IPS DF 6.9 (cell line): ENCODE measurements at regions not wholly inside any gene's neighbourhood (a gene's known extent, or its start where the extent isn't known, plus 50 kb on each side); places are given as distances from the start of the nearest gene placed in this dataset.
"Not testable (repeated sequence)": the region's sequence is repeated elsewhere in the genome, so short reads cannot be mapped to it uniquely, and the experiment has no call there.

Experiments
- DNase-seq: peaks from one replicate; pipeline ENCODE4 v3.0.0-alpha.2; 2013; ENCODE audit warnings: low read depth, low spot score
- H3K27ac ChIP-seq: one replicate; pipeline ENCODE4 v1.5.1; 2013; ENCODE audit warnings: low read length, control low read depth
- H3K27me3 ChIP-seq: 2 replicates; pipeline ENCODE4 v1.6.1; 2013; ENCODE audit warnings: mild to moderate bottlenecking, low read length; ENCODE audit not compliant: control insufficient read depth, insufficient read depth
- H3K36me3 ChIP-seq: 2 replicates; pipeline ENCODE4 v1.6.1; 2013; ENCODE audit warnings: low read length; ENCODE audit not compliant: control insufficient read depth, insufficient read depth
- H3K4me1 ChIP-seq: 2 replicates; pipeline ENCODE4 v1.6.1; 2013; ENCODE audit warnings: low read length; ENCODE audit not compliant: control insufficient read depth, insufficient read depth
- H3K4me3 ChIP-seq: 2 replicates; pipeline ENCODE4 v1.5.1; 2013; ENCODE audit warnings: mild to moderate bottlenecking, low read length
- H3K9me3 ChIP-seq: 2 replicates; pipeline ENCODE4 v1.6.1; 2013; ENCODE audit warnings: low read length, inconsistent platforms; ENCODE audit not compliant: control insufficient read depth, insufficient read depth
- WGBS: extraction: QIAGEN DNeasy Blood & Tissue Kit; methylation state at CpG from one replicate; pipeline ENCODE4 v1.1.7; 2013; ENCODE audit warnings: mixed read lengths, missing lambda C conversion rate; ENCODE audit not compliant: insufficient read length, insufficient coverage; 5-methylcytosine and 5-hydroxymethylcytosine counted together

DNA sequence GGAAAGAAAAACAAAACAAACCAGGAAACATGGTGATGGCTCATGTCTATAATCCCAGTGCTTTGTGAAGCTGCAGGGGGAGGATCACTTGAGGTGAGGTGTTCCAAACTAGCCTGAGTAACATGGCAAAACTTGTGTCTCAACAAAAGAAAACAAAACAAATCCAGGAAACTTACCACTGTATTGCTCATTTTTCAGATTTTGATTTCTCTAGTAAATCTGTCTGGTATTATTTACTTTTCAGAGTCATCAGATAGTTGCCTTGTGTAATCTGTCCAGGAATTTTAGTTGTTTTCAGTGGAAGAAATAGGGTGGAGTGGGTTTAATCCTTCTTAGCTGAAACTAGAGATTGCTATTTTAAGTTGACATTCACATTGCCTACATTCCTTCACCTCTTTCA is 91.8 kb upstream of the ALCAM start:
- Histone ChIP-seq H3K9me3 (no peaks in the 10 kb centered on the region), H3K36me3 (no peaks in the 10 kb centered on the region), H3K27ac (no peak overlapping the region), H3K4me1 (no peaks in the 10 kb centered on the region), H3K4me3 (no peak overlapping the region), H3K27me3 (no peaks in the 10 kb centered on the region)
- no peak for DNase-seq

DNA sequence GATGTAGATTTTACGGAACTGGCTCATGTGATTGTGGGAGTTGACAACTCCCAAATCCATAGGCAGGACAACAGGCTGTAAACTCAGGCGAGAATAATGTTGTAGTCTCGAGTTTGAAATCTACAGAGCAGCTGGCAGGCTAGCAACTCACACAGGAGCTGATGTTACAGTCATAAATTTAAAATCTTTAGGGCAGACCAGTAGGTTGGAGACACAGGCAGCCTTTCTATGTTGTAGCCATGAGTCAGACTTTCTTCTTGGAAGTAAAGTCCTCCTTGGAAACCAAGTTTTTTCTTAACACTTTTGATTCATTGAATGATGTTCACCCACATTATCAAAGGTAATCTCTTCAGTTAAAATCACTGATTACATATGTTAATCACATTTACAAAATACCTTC is 89.1 kb upstream of the ALCAM start:
- WGBS: no CpG with 5 or more reads among the region's 3 CpGs

DNA sequence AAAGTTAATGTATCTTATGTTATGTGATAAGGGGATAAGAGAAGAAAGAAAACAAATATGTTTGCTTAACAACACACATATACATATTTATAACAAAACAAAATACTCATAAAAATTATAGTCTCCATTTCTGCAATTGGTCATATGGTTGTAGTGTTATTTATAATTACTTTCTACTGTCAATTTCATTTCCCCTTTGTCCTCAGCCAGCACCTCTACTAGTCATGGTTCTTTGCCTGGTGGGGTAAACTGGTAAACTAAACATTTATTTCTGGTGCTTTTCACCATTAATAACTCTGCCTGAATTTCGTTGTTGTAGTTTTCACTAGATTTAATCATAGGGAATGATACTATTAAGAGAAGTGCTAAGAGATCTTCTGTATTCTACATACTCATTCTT is 88.0 kb upstream of the ALCAM start:
- no peaks in the 10 kb centered on the region for H3K4me1 ChIP-seq
- H3K9me3 ChIP-seq: no peaks in the 10 kb centered on the region
- WGBS: no CpG with 5 or more reads among the region's 1 CpG
- DNase-seq: no peak
- H3K27ac ChIP-seq: no peak overlapping the region
- no peak overlapping the region for H3K4me3 ChIP-seq
- no peaks in the 10 kb centered on the region for H3K27me3 ChIP-seq
- H3K36me3 ChIP-seq: no peaks in the 10 kb centered on the region

More for the DNA sequence above, 89.1 kb upstream of the ALCAM start:
- no peak for DNase-seq
- H3K4me1 ChIP-seq: no peaks in the 10 kb centered on the region
- H3K27ac ChIP-seq: no peak overlapping the region
- H3K36me3 ChIP-seq: no peaks in the 10 kb centered on the region
- no peaks in the 10 kb centered on the region for H3K9me3 ChIP-seq
- no peak overlapping the region for H3K4me3 ChIP-seq
- no peaks in the 10 kb centered on the region for H3K27me3 ChIP-seq

DNA sequence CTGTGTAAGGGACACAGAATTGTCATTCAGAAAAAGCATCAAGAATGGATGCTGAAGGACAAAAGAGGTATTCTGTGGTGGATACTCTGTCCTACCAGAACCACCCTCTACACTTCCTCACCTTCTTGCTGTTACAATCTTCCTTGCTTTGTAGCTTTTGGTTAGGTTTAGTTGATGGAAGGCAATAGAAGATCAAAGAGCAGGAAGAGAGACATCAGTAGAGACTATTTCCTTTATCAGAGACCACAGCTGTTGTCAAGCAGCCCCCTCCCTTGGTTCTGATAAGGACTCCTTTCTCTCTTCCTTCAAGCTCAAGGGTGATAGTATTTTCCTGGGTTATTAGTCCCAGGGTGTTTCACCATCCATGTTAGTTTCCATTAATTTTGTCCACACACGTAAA is 84.7 kb upstream of the ALCAM start:
- H3K27ac ChIP-seq: no peak overlapping the region
- no peak for DNase-seq
- WGBS: no CpG with 5 or more reads among the region's 1 CpG
- H3K36me3 ChIP-seq: no peaks in the 10 kb centered on the region
- H3K27me3 ChIP-seq: no peaks in the 10 kb centered on the region
- H3K4me1 ChIP-seq: no peaks in the 10 kb centered on the region
- no peaks in the 10 kb centered on the region for H3K9me3 ChIP-seq
- H3K4me3 ChIP-seq: no peak overlapping the region

DNA sequence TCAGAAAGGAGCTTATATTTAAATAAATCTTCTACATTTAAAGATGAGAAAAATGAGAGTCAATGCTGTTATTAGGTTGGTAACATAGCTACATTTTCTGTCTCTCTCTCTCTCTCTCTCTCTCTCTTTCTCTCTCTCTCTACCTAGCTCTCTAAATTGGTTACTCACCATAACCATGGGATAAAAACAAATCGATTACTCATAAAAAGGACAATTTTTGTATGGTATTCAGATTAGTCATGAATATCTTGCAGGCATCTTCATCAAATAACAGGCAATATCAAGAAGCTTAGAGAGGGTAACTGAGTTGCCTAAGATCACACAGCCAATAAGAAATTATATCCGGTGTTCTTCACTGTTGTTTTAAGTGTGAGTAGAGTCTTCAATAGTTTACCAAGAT is 81.8 kb upstream of the ALCAM start:
- no CpG with 5 or more reads among the region's 2 CpGs for WGBS
- Histone ChIP-seq H3K9me3 (no peaks in the 10 kb centered on the region), H3K36me3 (no peaks in the 10 kb centered on the region), H3K4me1 (no peaks in the 10 kb centered on the region), H3K4me3 (no peak overlapping the region), H3K27me3 (no peaks in the 10 kb centered on the region), H3K27ac (no peak overlapping the region)
- DNase-seq: no peak

DNA sequence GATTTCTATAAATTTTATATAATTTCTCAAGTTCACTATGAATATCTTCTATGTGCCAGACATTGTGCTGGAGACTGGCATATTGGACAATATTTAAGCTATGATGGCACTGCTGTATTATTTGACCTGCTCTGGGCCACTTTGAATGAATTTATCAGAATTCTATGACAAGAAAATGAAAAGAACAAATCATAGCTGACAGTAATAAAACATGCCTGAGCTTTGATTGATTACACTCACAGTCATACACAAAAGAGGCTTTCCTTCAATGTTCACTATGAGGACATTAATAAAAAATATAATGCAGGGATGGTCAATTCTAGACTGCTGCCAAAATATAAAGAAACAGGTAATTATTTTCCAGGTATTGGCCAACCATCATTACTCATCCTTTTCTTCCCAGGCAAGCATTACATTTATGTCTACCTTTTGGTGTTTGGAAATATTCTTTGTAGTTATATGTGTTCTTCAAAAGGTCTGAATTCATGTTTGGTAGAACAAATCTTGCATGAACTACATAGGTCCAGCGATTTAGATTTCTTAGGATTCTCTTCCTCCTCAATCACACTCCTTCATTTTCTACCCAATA is 81.0 kb upstream of the ALCAM start:
- no CpG with 5 or more reads among the region's 1 CpG for WGBS
- H3K27me3 ChIP-seq: no peaks in the 10 kb centered on the region
- DNase-seq: no peak
- no peaks in the 10 kb centered on the region for H3K9me3 ChIP-seq
- H3K27ac ChIP-seq: no peak overlapping the region
- H3K36me3 ChIP-seq: no peaks in the 10 kb centered on the region
- H3K4me1 ChIP-seq: no peaks in the 10 kb centered on the region
- H3K4me3 ChIP-seq: no peak overlapping the region

DNA sequence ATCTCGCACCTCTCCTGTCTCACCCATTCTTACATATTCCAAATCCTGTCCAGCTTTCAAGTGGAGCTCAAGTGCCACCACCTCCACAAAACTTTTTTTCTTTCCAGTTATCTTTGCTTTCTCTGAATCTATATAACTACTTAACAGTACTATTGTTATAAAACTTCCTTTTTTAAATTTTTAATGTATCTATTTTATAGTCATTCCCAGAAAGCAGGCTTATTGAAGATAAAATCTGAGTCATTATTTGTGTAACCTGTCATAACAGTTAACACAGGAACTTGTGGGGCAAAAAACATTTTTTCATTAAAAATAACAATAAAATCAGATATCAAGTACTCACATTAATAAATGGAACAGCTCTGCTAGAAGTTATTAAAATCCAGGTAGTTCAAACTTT is 73.3 kb upstream of the ALCAM start:
- Histone ChIP-seq H3K36me3 (no peaks in the 10 kb centered on the region), H3K27ac (no peak overlapping the region), H3K27me3 (no peaks in the 10 kb centered on the region), H3K9me3 (no peaks in the 10 kb centered on the region), H3K4me1 (no peaks in the 10 kb centered on the region), H3K4me3 (no peak overlapping the region)
- no CpG with 5 or more reads among the region's 1 CpG for WGBS
- DNase-seq: no peak

DNA sequence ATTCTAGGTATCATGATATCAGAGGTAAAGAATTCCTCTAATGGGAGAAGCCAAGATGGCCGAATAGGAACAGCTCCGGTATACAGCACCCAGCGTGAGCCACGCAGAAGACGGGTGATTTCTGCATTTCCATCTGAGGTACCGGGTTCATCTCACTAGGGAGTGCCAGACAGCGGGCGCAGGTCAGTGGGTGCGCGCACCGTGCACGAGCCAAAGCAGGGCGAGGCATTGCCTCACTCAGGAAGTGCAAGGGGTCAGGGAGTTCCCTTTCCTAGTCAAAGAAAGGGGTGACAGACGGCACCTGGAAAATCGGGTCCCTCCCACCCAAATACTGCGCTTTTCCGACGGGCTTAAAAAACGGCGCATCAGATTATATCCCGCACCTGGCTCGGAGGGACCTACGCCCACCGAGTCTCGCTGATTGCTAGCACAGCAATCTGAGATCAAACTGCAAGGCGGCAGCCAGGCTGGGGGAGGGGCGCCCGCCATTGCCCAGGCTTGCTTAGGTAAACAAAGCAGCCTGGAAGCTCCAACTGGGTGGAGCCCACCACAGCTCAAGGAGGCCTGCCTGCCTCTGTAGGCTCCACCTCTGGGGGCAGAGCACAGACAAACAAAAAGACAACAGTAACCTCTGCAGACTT is 70.4 kb upstream of the ALCAM start:
- H3K27ac ChIP-seq, H3K4me1 ChIP-seq, H3K4me3 ChIP-seq, H3K9me3 ChIP-seq, H3K27me3 ChIP-seq, DNase-seq, H3K36me3 ChIP-seq: not testable (repeated sequence)
- WGBS: no CpG with 5 or more reads among the region's 28 CpGs

DNA sequence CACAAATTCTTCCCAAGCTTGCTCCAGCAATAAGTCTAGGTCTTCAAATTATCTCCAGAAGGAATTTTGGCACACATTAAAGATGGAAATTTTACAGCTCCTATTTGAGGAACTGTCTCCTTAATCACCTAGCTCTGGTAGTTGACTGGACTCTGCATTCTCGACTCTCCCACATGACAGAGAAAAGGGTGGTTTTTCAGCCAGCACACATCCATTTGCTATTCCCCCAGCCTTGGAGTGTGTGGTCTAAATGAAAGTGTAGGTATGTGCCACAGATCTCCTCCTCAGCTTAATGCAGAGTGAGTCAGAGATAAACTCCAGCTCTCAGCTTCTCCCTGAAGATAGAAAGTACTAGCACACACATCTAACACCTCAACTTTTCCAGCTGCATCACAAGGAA is 62.2 kb upstream of the ALCAM start:
- H3K4me1 ChIP-seq: no peaks in the 10 kb centered on the region
- no peaks in the 10 kb centered on the region for H3K9me3 ChIP-seq
- H3K36me3 ChIP-seq: no peaks in the 10 kb centered on the region
- H3K4me3 ChIP-seq: no peak overlapping the region
- H3K27ac ChIP-seq: no peak overlapping the region
- H3K27me3 ChIP-seq: no peaks in the 10 kb centered on the region
- WGBS: no CpG with 5 or more reads among the region's 1 CpG
- DNase-seq: no peak

DNA sequence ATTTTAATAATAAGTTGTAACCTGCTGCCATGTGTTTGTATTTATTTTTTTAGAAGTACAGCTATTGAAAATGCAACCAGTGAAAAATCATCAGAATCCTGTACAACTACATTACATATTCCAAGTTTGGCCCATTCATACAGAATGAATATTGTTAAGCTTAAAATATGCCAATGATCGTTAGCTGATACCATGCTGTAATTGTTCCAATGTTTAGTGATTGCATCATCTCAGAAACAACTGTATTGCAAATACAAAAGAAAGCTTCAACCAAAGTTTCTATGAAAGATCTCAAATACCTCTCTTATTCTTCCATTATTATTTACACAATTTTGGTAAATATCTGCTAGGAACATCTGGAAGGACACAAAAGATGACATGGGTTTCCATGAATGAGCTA is 51.6 kb upstream of the ALCAM start:
- no peak for DNase-seq
- H3K27me3 ChIP-seq: no peaks in the 10 kb centered on the region
- H3K9me3 ChIP-seq: no peaks in the 10 kb centered on the region
- WGBS: no CpG with 5 or more reads among the region's 1 CpG
- H3K4me1 ChIP-seq: no peaks in the 10 kb centered on the region
- H3K36me3 ChIP-seq: no peaks in the 10 kb centered on the region
- no peak overlapping the region for H3K4me3 ChIP-seq
- no peak overlapping the region for H3K27ac ChIP-seq

DNA sequence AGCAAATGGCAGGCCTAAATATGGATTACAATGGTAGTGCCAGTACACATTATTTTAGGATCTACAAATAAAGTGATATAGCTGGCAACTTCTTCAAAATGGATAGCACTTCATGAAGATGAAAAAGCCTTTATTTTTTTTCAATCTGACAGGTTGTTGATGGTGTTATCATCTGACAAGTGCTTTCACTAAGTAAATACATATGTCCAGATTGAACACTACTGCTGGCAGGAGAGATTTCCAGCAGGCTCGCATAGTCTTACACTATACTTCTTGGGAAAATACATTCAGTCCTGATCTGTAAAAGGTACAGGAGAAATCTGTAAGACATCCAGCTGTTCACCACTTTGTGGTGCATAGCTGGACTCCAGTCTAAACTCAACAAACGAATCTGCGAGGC is 50.9 kb upstream of the ALCAM start:
- Histone ChIP-seq H3K4me3 (no peak overlapping the region), H3K4me1 (no peaks in the 10 kb centered on the region), H3K36me3 (no peaks in the 10 kb centered on the region), H3K9me3 (no peaks in the 10 kb centered on the region), H3K27me3 (no peaks in the 10 kb centered on the region), H3K27ac (no peak overlapping the region)
- WGBS: no CpG with 5 or more reads among the region's 3 CpGs
- no peak for DNase-seq
